ENCODE measurements at regions not wholly inside any gene's neighbourhood (a gene's known extent, or its start where the extent isn't known, plus 50 kb on each side); places are given as distances from the start of the nearest gene placed in this dataset.

- ATAC-seq (ENCODE audit: low read depth) (no peak), DNase-seq (no peak)
- H4K8ac ChIP-seq (ENCODE audit: low read depth in 2 of 2, low read length in 2 of 2), result no peak overlapping the region
- no peak overlapping the region for H3K14ac ChIP-seq (replicated peaks; ENCODE audit: low read depth, low read length)
- ChIA-PET POLR2A (ENCODE audit: unreplicated experiment) (no interaction called here), CTCF (no interaction called here)
- H3K27me3 ChIP-seq (ENCODE audit: control insufficient read depth, insufficient read depth, low read length), result no peaks in the 10 kb centered on the region
- no peak overlapping the region for H3K56ac ChIP-seq (ENCODE audit: extremely low read depth, insufficient read depth, low read length)
- no peak overlapping the region for H3K9ac ChIP-seq (ENCODE audit: low read depth, low read length)
- H4K20me1 ChIP-seq (ENCODE audit: insufficient read depth, low read length), result no peaks in the 10 kb centered on the region
- H3K18ac ChIP-seq (ENCODE audit: low read depth, low read length), result no peak overlapping the region
- TF ChIP-seq MXI1 (IDR thresholded peaks at IDR 0.05; ENCODE audit: borderline replicate concordance, low read depth, low read length) (no peak), NFE2L2 (IDR thresholded peaks at IDR 0.05; ENCODE audit: low read depth, low read length) (no peak), SMC3 (IDR thresholded peaks at IDR 0.05; ENCODE audit: low read depth, low read length) (no peak), POLR2A (IDR thresholded peaks at IDR 0.05; ENCODE audit: low read depth, low read length) (no peak), CEBPB (IDR thresholded peaks at IDR 0.05; ENCODE audit: low read depth, low read length) (no peak), FOS (IDR thresholded peaks at IDR 0.05; ENCODE audit: low read depth, low read length) (no peak), USF2 (IDR thresholded peaks at IDR 0.05; ENCODE audit: low read depth, low read length) (no peak), CTCF (conservative IDR thresholded peaks at IDR 0.05; ENCODE audit: low read depth, low read length) (no peak), CHD1 (IDR thresholded peaks at IDR 0.05; ENCODE audit: low read depth, low read length) (no peak), BHLHE40 (IDR thresholded peaks at IDR 0.05; ENCODE audit: low read depth, low read length) (no peak), RFX5 (IDR thresholded peaks at IDR 0.05; ENCODE audit: low read depth, low read length) (no peak), MAFK (IDR thresholded peaks at IDR 0.05; ENCODE audit: low read depth, low read length) (no peak), MAZ (IDR thresholded peaks at IDR 0.05; ENCODE audit: borderline replicate concordance, low read depth, low read length) (no peak), RCOR1 (IDR thresholded peaks at IDR 0.05; ENCODE audit: insufficient replicate concordance, low read length) (no peak), ELK1 (IDR thresholded peaks at IDR 0.05; ENCODE audit: borderline replicate concordance, low read depth, low read length) (no peak), RAD21 (IDR thresholded peaks at IDR 0.05; ENCODE audit: low read length) (no peak)
- H4K91ac ChIP-seq (ENCODE audit: insufficient read depth, low read depth, low read length), result no peak overlapping the region
- H3K9me3 ChIP-seq (ENCODE audit: control insufficient read depth, insufficient read depth, low read length), result 0 out of 2 replicates have a peak, but pooled peaks cover 4% of the 10 kb centered on the region
- H2AK9ac ChIP-seq (replicated peaks; ENCODE audit: low read depth, low read length, poor library complexity), result no peak overlapping the region
- H2AFZ ChIP-seq (replicated peaks; ENCODE audit: low read length, poor library complexity), result no peak overlapping the region
- H2BK5ac ChIP-seq (ENCODE audit: low read depth, low read length, poor library complexity, severe bottlenecking), result no peak overlapping the region
- no peak overlapping the region for H3K27ac ChIP-seq (ENCODE audit: insufficient read depth, low read length)
- H2AK5ac ChIP-seq (ENCODE audit: low read depth, low read length), result no peak overlapping the region
- H2BK20ac ChIP-seq (ENCODE audit: low read depth, low read length), result no peak overlapping the region
- H2BK15ac ChIP-seq (ENCODE audit: low read depth, low read length), result no peak overlapping the region
- no peak overlapping the region for H2BK120ac ChIP-seq (ENCODE audit: low read depth, low read length)
- no peaks in the 10 kb centered on the region for H3K4me1 ChIP-seq (ENCODE audit: control insufficient read depth, insufficient read depth, low read length)
- H3K4me2 ChIP-seq (ENCODE audit: low read depth, low read length), result no peak overlapping the region
- H3K4me3 ChIP-seq (ENCODE audit: insufficient read depth, low read depth, low read length), result no peak overlapping the region
- H3K4ac ChIP-seq (ENCODE audit: low read depth, low read length), result no peak overlapping the region
- in situ Hi-C loops (cut with MboI; ENCODE audit: low sequenced_read_pairs), result no loop called here
- WGBS, 2 experiments (ENCODE audit: extremely low coverage in 2 of 2, insufficient read length in 1 of 2), result no CpG with 5 or more reads among the region's 1 CpG
- H3K23ac ChIP-seq (ENCODE audit: low read depth, low read length), result no peak overlapping the region
- dilution Hi-C loops (cut with HindIII; ENCODE audit: low sequenced_read_pairs, unreplicated experiment), result no loop called here
- H4K5ac ChIP-seq (ENCODE audit: low read depth, low read length), result no peak overlapping the region
- intact Hi-C loops (cut with micrococcal nuclease), result no loop called here
- H3K36me3 ChIP-seq (ENCODE audit: control insufficient read depth, insufficient read depth, low read length), result no peaks in the 10 kb centered on the region
- H3K9me1 ChIP-seq (ENCODE audit: insufficient read depth, low read length), result no peaks in the 10 kb centered on the region
- H3K79me1 ChIP-seq (ENCODE audit: low read depth in 1 of 2, low read length in 2 of 2), result no peaks in the 10 kb centered on the region
- BruUV-seq (replicated peaks), result no TSS peak
Observed at GRCh38 chr4:95742179-95742578, 97.7 kb upstream of the PDHA2 start.
